ENCODE measurements at regions not wholly inside any gene's neighbourhood (a gene's known extent, or its start where the extent isn't known, plus 50 kb on each side); places are given as distances from the start of the nearest gene placed in this dataset.

DNA sequence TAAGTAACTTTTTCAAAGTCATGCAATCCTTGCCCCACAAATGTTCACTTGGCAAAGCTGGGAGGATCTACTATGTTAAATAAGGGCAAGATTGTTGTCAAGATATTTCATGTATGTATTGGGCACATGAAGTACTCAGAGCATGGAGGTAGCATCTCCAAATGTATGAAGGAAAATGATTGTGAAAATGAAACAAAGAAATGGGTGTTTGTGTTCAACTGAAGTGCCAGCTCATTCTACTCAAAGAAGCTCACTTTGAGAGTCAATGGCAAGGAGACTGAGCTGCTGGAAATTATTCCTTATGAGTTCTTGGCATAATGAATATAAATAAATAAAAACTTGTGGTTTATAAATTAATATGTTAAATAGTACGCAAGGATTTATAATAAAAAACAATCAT lies 124.5 kb upstream of the ARSJ start:
- peak; percentile 6 for DNase-seq (ENCODE audit: low read depth)
- no peak for TF ChIP-seq CTCF (IDR thresholded peaks at IDR 0.05; ENCODE audit: insufficient read depth, low read depth, low read length, missing control alignments)
- H3K4me3 ChIP-seq (ENCODE audit: low read depth, low read length): no peak overlapping the region

GRCh38 chr4:114108869-114109268 lies 129.4 kb upstream of the ARSJ start:
- H3K4me3 ChIP-seq (ENCODE audit: low read depth, low read length): no peak overlapping the region
- TF ChIP-seq CTCF (IDR thresholded peaks at IDR 0.05; ENCODE audit: insufficient read depth, low read depth, low read length, missing control alignments): no peak
- peak; percentile 8 for DNase-seq (ENCODE audit: low read depth)

- DNase-seq (ENCODE audit: low read depth): no peak
- TF ChIP-seq CTCF (IDR thresholded peaks at IDR 0.05; ENCODE audit: insufficient read depth, low read depth, low read length, missing control alignments): no peak
- H3K4me3 ChIP-seq (ENCODE audit: low read depth, low read length): no peak overlapping the region
Observed at GRCh38 chr4:114109776-114110175, 130.3 kb upstream of the ARSJ start.

DNA sequence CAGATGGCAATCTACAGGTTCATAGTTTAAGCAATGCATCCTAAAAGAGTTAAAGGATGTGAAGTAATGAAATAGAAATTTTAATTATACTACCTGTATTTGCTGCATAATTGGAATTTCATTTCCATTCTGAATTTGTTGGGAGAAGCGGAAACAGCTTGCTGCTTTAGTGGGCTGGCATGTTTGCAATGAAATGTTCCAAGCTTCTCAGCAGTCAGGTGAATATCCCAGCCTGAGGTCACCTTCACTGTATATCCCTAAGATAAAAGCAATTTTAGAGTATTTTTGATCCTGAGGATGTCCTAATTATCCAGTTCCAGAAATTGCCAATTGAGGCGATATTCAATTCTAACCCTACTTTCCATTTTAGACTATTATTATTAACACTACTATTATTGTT lies 136.1 kb upstream of the ARSJ start:
- H3K4me3 ChIP-seq (ENCODE audit: low read depth, low read length): no peak overlapping the region
- TF ChIP-seq CTCF (IDR thresholded peaks at IDR 0.05; ENCODE audit: insufficient read depth, low read depth, low read length, missing control alignments): no peak
- DNase-seq (ENCODE audit: low read depth): no peak

GRCh38 chr4:114116861-114117260 lies 137.4 kb upstream of the ARSJ start:
- no peak for DNase-seq (ENCODE audit: low read depth)
- no peak overlapping the region for H3K4me3 ChIP-seq (ENCODE audit: low read depth, low read length)
- TF ChIP-seq CTCF (IDR thresholded peaks at IDR 0.05; ENCODE audit: insufficient read depth, low read depth, low read length, missing control alignments): no peak

DNA sequence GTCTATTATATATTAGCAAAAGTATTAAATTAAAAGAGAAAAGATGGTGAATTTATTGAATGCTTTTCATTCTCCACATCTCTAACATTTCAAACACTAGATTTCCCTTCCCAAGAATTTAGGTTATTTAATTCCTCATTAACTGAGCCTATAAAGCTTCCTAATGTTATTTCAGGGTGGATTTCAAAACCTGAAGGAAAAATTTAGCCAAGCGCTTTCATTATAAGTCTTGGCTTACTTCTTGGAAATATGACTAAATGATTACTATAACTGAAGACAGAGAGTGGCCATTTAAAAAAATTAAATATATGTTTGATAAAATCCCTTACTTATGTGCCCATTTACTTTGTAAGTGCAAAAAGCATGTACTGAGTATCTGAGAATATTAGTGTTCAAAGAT lies 141.8 kb upstream of the ARSJ start:
- DNase-seq (ENCODE audit: low read depth): no peak
- TF ChIP-seq CTCF (IDR thresholded peaks at IDR 0.05; ENCODE audit: insufficient read depth, low read depth, low read length, missing control alignments): no peak
- no peak overlapping the region for H3K4me3 ChIP-seq (ENCODE audit: low read depth, low read length)

DNA sequence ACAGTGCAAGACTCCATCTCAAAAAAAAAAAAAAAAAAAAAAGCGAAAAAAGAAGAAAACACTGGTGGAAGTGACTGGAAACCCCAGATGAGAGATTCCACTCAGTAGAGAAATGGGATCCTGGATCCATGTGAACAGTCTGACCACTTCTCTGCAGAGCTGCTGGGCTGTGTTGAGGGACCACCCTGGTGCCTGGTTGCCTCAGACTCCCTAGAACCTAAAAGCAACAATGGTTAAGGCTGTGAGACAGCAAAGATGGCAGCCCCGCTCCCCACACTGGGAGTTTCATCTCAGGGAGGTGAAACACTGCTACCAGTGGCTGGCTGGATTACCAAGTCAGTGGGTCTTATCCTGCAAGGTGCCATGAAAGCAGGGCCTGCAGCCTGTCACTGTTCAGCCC lies 152.8 kb upstream of the ARSJ start:
- no peak for TF ChIP-seq CTCF (IDR thresholded peaks at IDR 0.05; ENCODE audit: insufficient read depth, low read depth, low read length, missing control alignments)
- no peak for DNase-seq (ENCODE audit: low read depth)
- no peak overlapping the region for H3K4me3 ChIP-seq (ENCODE audit: low read depth, low read length)

Measured in GM12865 (cell line).